ENCODE measurements at regions not wholly inside any gene's neighbourhood (a gene's known extent, or its start where the extent isn't known, plus 50 kb on each side); places are given as distances from the start of the nearest gene placed in this dataset.

DNA sequence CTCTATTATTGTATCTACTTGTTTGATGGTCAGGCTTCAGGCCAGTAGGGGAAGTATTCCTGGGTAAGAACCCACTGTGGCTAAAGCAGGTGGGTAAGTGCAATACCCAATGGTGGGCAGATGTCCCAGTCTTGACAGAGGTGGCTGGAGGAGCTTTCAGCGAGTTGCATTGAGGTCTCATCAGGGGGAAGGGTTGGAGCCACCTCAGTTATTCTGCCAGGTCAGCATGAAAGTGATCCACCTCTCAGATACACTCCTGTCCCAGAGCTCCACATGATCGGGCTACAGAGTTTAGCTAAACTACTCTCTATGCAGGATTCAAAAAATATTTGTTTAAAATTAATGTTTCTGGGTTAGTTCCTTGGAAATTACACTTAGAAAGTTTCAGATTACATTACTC, 95.8 kb upstream of the WNT7A start:
- Histone ChIP-seq H3K27ac (no peak overlapping the region), H3K27me3 (no peaks in the 10 kb centered on the region), H3K4me1 (no peaks in the 10 kb centered on the region), H3K36me3 (no peaks in the 10 kb centered on the region), H3K9me3 (peaks cover 0 to 9% of the 10 kb centered on the region in 2 donors), H3K4me3 (no peak overlapping the region)
- TF ChIP-seq, protein P1, sequence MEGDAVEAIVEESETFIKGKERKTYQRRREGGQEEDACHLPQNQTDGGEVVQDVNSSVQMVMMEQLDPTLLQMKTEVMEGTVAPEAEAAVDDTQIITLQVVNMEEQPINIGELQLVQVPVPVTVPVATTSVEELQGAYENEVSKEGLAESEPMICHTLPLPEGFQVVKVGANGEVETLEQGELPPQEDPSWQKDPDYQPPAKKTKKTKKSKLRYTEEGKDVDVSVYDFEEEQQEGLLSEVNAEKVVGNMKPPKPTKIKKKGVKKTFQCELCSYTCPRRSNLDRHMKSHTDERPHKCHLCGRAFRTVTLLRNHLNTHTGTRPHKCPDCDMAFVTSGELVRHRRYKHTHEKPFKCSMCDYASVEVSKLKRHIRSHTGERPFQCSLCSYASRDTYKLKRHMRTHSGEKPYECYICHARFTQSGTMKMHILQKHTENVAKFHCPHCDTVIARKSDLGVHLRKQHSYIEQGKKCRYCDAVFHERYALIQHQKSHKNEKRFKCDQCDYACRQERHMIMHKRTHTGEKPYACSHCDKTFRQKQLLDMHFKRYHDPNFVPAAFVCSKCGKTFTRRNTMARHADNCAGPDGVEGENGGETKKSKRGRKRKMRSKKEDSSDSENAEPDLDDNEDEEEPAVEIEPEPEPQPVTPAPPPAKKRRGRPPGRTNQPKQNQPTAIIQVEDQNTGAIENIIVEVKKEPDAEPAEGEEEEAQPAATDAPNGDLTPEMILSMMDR (IDR thresholded peaks at IDR 0.05), result no peak
- no peak for DNase-seq (ENCODE audit: low spot score in 2 of 2)
- intact Hi-C loops (cut with DNase I), result no loop called here

DNA sequence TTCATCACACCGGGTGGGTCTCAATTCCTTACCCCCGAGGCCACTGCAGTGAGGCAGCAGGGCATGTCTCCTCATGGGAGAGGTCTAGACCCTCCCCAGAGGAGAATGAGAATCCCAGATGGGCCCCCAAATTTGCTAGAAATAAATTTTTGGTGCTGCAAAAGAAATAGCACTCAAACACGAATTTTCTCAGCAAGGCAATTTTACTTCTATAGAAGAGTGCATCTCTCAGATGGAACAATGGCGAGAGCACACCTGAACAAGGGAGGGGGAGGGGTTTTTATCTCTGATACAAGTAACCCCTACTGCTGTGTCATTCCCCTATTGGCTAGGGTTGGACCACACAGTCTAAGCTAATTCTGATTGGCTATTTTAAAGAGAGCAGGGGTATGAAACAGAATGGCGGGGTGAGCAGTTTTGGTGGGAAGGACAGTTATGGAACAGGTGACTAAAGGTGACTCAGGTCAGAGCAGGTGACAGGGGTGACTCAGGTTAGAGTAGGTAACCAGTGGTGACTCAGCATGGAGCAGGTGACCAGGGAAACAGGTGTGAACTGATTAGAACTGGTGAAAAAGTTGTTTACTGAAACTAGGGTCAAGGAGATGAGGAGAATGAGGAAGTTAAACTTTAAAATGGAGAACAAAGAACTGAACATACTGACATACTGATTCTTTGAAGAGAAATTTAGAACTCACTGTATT, 93.0 kb upstream of the WNT7A start:
- no peak for DNase-seq (ENCODE audit: low spot score in 2 of 2)
- no peak overlapping the region for H3K27ac ChIP-seq
- peaks cover 0 to 9% of the 10 kb centered on the region in 2 donors for H3K9me3 ChIP-seq
- H3K27me3 ChIP-seq, result no peaks in the 10 kb centered on the region
- no peak overlapping the region for H3K4me3 ChIP-seq
- no peaks in the 10 kb centered on the region for H3K4me1 ChIP-seq
- H3K36me3 ChIP-seq, result no peaks in the 10 kb centered on the region
- TF ChIP-seq, protein P1 (IDR thresholded peaks at IDR 0.05), result no peak
- intact Hi-C loops (cut with DNase I), result no loop called here

GRCh38 chr3:13966302-13966701, 86.4 kb upstream of the WNT7A start:
- H3K9me3 ChIP-seq, result no peaks in the 10 kb centered on the region
- no peaks in the 10 kb centered on the region for H3K4me1 ChIP-seq
- DNase-seq (ENCODE audit: low spot score in 2 of 2), result no peak
- no peaks in the 10 kb centered on the region for H3K27me3 ChIP-seq
- TF ChIP-seq, protein P1 (IDR thresholded peaks at IDR 0.05), result no peak
- no peak overlapping the region for H3K27ac ChIP-seq
- no peak overlapping the region for H3K4me3 ChIP-seq
- H3K36me3 ChIP-seq, result no peaks in the 10 kb centered on the region
- intact Hi-C loops (cut with DNase I), result no loop called here

DNA sequence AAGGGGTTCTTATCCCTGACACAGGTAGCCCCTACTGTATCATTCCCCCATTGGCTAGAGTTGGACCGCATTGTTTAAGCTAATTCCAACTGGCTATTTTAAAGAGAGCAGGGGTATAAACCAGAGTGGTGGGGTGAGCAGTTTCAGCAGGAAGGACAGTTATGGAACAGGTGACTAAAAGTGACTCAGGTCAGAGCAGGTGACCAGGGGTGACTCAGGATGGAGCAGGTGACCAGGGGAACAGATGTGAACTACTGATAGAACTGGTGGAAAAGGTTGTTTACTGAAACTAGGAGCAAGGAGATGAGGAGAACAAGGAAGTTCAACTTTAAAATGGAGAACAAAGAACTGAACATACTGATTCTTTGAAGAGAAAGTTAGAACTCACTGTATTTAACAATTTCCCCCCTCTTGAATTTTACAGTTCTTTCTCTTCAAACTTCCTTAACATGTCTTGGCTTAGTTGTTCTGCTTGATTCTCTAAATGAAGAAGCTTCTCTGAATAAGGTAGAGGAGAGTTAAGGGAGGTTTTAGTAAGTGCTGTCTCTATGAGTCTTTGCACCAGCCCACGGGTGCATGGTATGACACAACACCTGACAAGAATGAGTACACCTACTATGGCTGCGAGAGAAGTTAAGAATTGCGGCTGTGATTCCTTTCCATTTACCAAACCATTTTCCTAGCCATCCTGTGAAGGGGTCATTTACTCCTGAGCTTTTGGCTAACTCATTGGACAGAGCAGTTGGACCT, 83.4 kb upstream of the WNT7A start:
- Histone ChIP-seq H3K4me1 (no peaks in the 10 kb centered on the region), H3K9me3 (no peaks in the 10 kb centered on the region), H3K36me3 (no peaks in the 10 kb centered on the region), H3K27ac (no peak overlapping the region), H3K27me3 (no peaks in the 10 kb centered on the region), H3K4me3 (no peak overlapping the region)
- no peak for DNase-seq (ENCODE audit: low spot score in 2 of 2)
- TF ChIP-seq, protein P1 (IDR thresholded peaks at IDR 0.05), result no peak
- intact Hi-C loops (cut with DNase I), result no loop called here

DNA sequence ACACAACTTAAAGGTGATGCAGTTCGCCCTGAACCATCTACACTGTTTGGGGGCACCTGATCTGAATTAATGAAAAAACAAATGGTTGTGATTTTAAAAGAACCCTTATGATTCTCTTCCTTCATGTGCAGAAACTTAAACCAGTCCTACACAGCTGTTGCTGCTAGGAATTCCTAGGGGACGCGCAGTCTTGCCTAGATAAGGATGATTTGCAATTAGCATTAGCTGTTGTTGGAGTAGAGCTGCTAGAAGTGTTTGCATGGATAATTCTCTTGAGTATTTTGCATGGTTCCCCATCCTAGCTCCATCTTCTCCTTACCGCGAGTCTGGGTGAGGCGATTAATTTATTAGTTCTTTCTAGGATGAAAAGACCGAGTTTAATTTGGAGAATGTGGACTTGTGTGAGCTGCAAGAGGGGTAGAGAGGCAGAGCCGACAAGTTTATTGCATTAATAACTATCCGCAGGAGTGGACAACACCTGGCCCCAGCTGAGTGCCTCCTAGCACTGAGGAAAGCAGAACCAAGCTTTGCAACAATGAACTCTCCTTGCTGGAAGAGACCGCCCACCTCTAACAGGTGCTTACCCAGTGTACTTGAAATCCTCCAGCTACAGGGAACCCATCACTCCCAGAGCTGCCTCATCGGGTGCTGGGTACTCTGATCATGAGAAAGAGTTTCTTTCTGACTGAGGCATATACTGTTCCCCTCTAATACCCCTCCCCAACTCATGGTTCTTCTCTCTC, 75.0 kb upstream of the WNT7A start:
- Histone ChIP-seq H3K27me3 (no peaks in the 10 kb centered on the region), H3K9me3 (no peaks in the 10 kb centered on the region), H3K4me3 (no peak overlapping the region), H3K27ac (no peak overlapping the region), H3K36me3 (no peaks in the 10 kb centered on the region), H3K4me1 (no peaks in the 10 kb centered on the region)
- DNase-seq (ENCODE audit: low spot score in 2 of 2), result no peak
- TF ChIP-seq, protein P1 (IDR thresholded peaks at IDR 0.05), result no peak
- intact Hi-C loops (cut with DNase I), result no loop called here
